Stimulated activated CD8-positive, alpha-beta memory T cell treated with anti-CD3 and anti-CD28 coated beads, Interleukin-12 subunit alpha, Interleukin-12 subunit beta, amount 100 ng/mL, for 24 hours (primary cell): ENCODE measurements at regions not wholly inside any gene's neighbourhood (a gene's known extent, or its start where the extent isn't known, plus 50 kb on each side); places are given as distances from the start of the nearest gene placed in this dataset.
"Not testable (repeated sequence)": the region's sequence is repeated elsewhere in the genome, so short reads cannot be mapped to it uniquely, and the experiment has no call there.

Experiments used
- DNase-seq: peaks from one replicate; pipeline ENCODE4 v3.0.0-alpha.2; 2020; ENCODE audit errors: extremely low read depth

DNA sequence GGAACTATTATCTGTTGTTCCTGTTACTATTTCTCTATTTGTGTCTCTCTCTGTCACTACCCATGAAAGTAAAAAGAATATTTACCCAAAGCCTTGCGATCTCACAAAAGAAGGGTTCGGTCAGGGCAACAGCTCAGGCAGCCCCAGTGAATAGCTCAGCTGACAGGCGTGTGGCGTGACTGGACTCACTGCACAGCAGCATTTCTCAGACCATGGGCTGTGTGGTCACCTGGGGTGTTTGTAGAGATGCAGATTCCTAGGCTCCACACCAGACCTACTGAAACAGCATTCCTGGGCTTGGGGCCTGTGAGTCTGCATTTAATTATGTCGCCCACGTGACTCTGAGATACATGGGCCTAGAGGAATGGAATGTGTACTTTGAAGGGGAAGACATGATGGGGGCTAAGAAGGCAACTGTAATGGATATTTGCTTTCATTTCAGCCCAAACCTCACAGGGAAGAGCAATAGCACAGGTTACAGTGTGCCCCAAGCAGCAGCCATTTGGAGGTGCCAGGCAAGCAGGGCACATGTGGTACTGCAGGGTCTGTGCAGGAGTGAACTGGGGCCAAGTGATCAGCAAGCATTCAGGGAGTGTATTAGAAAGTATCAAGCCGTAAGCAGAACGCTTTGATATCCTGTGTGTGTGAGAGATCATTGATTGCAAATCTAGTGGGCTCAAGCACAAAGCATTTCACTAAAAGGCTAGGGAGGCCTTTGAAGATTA lies 90.4 kb upstream of the RBMS1 start:
- no peak for DNase-seq

DNA sequence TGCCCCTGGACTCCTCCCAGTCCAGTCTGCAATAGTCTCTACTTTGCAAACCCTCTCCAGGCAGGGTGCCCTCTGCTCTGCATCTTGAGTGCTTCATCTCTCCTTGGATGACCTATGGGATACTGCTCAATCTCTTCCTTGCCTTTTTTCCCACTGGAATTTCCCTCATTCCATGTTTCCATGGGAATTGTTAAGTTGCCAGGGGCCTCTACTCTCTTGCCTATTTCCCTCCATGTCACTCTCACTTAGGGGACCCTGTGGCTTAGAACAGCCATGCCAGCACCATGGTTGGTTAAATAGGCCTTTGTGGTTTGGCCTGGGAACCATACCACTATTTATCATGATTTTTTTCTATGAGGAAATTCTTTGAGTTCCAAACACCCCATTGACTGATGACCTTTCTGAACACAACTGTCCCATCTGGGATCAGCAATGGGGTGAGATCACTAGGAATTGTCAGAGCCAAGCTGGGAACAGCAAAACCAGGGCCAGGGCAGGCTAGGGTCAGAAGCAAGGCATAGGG lies 91.4 kb upstream of the RBMS1 start:
- no peak for DNase-seq

- DNase-seq = no peak
Measured at GRCh38 chr2:160590664-160591063, 97.1 kb upstream of the RBMS1 start.

- DNase-seq = no peak
Measured at GRCh38 chr2:160592401-160592800, 98.8 kb upstream of the RBMS1 start.

GRCh38 chr2:160592993-160593392 lies 99.4 kb upstream of the RBMS1 start:
- no peak for DNase-seq

DNA sequence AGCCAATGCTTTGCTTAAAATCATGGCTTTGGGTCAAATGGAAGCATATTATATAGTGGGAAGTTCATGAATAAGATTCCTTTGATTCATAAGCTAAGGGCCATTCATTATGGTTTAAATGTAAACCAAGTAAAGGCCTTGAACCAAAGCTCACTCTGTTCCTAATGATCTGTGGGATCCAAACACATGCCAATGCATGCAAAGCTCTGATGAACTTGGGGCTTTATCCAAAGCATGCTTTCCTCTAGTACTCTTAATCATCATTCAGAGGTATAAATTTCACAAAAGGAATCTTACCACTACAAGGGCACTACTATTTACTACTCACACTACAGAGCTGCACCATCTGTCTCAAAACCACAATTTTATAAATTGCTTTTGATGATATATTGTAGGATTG lies 102.8 kb upstream of the RBMS1 start:
- DNase-seq = no peak

- not testable (repeated sequence) for DNase-seq
Measured at GRCh38 chr2:160600437-160600836, 106.8 kb upstream of the RBMS1 start.

- no peak for DNase-seq
Measured at GRCh38 chr2:160602073-160602472, 108.5 kb upstream of the RBMS1 start.

- no peak for DNase-seq
Measured at GRCh38 chr2:160603771-160604510, 110.3 kb upstream of the RBMS1 start.

DNA sequence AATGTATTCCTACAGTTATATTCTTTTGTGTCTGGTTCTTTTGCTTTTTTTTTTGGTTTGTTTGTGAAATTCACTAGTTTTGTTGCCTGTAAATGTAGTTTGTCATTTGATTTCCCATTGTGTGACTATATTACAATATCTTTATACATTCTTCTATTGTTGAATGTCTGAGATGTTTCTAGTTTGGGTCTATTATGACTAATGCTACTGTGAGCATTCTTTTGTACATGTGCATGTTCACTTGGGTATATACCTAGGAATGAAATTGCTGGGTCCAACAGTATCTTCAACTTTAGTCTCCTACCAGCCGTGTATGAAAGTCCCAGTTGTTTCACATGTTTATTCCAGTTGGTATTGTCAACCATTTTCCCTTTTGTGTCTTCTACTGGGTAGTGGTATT lies 112.7 kb upstream of the RBMS1 start:
- no peak for DNase-seq

DNA sequence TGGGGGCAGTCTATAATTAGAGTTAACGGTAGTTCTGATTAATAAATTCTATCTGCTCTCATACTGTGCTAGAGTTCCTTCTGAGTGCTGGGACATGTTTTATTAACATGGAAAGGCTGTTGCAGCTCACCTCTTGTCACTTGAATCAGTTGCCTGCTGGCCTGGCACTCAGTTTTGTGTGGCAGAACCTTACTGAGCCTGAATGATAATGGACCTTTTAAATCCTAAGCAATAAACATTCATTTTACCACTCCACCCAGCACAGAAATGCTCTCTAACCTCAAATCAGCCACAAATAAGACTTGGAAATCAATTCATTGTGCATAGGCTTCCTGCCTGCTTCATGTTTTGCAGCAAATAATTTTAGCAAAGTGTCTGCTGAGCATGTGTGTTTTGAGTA lies 115.0 kb upstream of the RBMS1 start:
- no peak for DNase-seq

DNA sequence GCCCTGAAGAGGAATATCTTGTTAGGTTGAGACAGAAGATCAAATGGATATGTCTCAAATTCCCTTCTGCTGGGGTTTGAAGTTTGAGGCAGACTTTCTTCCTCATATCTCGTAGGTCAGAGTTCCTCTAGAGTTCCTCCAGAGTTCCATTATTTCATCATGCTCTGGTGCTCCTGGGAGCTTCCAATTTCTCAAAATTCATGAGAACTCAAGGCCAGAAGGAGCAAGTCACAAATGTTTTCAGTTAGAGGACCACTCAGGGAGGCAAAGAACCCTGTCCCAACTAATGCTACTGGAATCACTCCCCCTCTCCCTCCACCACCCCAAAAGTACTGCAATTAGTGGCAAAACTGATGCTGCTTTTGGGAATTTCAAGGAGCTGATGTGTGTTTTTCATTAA lies 115.7 kb upstream of the RBMS1 start:
- DNase-seq = no peak

- DNase-seq = no peak
Measured at GRCh38 chr2:160610041-160610440, 116.4 kb upstream of the RBMS1 start.

- no peak for DNase-seq
Measured at GRCh38 chr2:160612266-160612856, 118.8 kb upstream of the RBMS1 start.

- DNase-seq = no peak
Measured at GRCh38 chr2:160613466-160614153, 120.0 kb upstream of the RBMS1 start.

GRCh38 chr2:160614391-160614790 lies 120.8 kb upstream of the RBMS1 start:
- DNase-seq = no peak

DNA sequence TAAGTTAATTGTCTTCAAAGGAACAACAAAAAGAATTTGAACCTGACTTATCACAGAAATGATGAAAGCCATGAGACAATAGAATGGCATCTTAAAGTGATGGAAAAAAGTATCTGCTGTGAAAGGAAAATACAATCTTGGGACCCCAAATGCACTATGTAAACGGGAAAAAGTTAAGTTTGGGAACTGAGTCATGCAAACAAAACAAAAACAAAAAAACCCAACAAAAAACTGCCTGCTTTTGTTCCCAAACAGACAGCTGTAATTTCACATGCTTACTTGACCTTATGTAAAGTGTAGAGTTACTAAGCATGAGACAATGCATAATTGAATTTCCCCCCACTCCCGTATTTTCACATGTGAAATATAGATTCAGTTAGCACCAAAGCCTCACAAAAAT lies 122.1 kb upstream of the RBMS1 start:
- no peak for DNase-seq

GRCh38 chr2:160616149-160616548 lies 122.5 kb upstream of the RBMS1 start:
- DNase-seq = no peak

- DNase-seq = no peak
Measured at GRCh38 chr2:160621748-160622147, 128.1 kb upstream of the RBMS1 start.

GRCh38 chr2:160628020-160628637 lies 134.5 kb upstream of the RBMS1 start:
- not testable (repeated sequence) for DNase-seq

DNA sequence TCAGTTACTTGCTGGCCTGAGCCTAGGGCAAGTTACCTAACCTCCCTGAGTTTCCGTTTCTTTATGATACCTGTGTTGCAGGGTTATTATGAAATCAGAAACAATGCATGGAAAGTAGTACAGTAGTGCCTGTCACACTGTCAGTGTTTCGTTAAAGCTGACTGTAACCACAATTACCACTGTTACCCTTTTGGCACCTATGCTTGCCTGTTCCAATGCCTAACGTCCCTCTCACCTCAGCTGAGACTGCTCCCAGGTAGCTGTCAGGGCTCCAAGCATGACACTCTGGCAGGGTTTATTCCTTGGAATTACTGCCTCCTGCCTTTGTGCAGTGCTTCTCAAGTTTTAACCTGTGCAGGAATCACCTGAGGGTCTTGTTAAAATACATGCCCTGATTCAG lies 135.2 kb upstream of the RBMS1 start:
- DNase-seq = no peak
